Activated CD4-positive, alpha-beta memory T cell treated with anti-CD3 and anti-CD28 coated beads, Interleukin-2, amount 10 ng/mL, durations not matched to agents 7 days and 5 days (primary cell): ENCODE measurements at regions not wholly inside any gene's neighbourhood (a gene's known extent, or its start where the extent isn't known, plus 50 kb on each side); places are given as distances from the start of the nearest gene placed in this dataset.
"Not testable (repeated sequence)": the region's sequence is repeated elsewhere in the genome, so short reads cannot be mapped to it uniquely, and the experiment has no call there.

Experiments used
- CTCF ChIA-PET: fragments of 350-600 bp; sonication (Branson Sonifier 250); formaldehyde crosslinking; loops from one replicate; lab custom pipeline; 2021; ENCODE audit warnings: antibody characterized with exemption, inconsistent platforms; lab: Charles Lee
- POLR2A ChIA-PET: fragments of 350-600 bp; sonication (Branson Sonifier 250); formaldehyde crosslinking; loops from one replicate; lab custom pipeline; 2021; ENCODE audit warnings: antibody characterized with exemption; lab: Charles Lee
- DNase-seq: peaks from one replicate; pipeline ENCODE4 v3.0.0-alpha.2; 2020
- H3K27ac Mint-ChIP-seq: one replicate; pipeline ENCODE4 v1.8.0; 2021; ENCODE audit warnings: mild to moderate bottlenecking, mixed read lengths
- H3K27me3 Mint-ChIP-seq: one replicate; pipeline ENCODE4 v1.8.0; 2021; ENCODE audit warnings: mixed read lengths
- H3K36me3 Mint-ChIP-seq: one replicate; pipeline ENCODE4 v1.8.0; 2021; ENCODE audit warnings: low read depth, mixed read lengths
- H3K4me1 Mint-ChIP-seq: one replicate; pipeline ENCODE4 v1.8.0; 2021; ENCODE audit warnings: mixed read lengths
- H3K4me3 Mint-ChIP-seq: one replicate; pipeline ENCODE4 v1.8.0; 2021; ENCODE audit warnings: mild to moderate bottlenecking, mixed read lengths
- H3K9me3 Mint-ChIP-seq: one replicate; pipeline ENCODE4 v1.8.0; 2021; ENCODE audit warnings: mixed read lengths

DNA sequence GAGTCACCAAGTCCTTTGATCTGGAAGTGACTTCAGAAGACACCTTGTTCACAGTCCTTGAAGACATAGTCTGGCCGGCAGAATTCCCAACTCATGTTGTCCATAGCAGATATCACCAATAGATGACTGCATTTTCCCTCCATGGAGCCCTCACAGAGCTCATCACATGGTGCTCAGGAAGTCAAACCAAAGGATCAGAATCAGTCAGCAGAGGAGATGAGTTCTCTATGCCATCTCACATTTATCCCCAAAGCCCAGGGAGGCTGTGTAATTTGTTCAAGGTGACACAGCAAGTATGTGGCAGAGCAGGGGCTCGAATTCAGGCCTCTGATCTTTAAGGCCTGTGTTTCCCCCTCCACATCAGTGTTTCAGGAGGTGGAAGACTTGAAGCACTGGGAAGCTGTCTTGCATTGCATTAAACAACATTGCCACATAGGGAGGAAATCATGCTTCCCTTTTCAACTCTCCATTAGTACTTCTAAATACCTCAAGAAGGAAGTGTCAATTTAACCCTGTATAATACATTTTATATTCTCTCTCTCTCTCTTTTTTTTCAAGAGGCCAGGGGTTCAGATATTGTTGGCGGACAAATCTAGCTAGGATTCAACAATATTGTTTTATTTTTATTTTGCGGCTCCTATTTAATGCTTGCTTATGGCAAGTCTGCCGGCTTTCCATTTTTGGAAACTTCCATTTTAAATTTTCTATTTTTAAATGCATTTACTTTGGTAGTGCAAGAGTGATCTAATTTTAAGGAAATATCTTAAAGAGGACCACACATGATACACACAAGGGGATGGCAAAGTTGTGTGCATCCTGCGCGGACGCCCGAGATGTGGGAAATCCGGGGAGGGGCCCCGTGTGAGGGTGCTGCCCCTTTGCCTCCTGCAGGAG is 61.9 kb downstream of the NPIPB5 start:
- DNase-seq, H3K36me3 Mint-ChIP-seq, H3K27ac Mint-ChIP-seq, H3K4me3 Mint-ChIP-seq, POLR2A ChIA-PET, H3K4me1 Mint-ChIP-seq, H3K27me3 Mint-ChIP-seq, CTCF ChIA-PET, H3K9me3 Mint-ChIP-seq: not testable (repeated sequence)

DNA sequence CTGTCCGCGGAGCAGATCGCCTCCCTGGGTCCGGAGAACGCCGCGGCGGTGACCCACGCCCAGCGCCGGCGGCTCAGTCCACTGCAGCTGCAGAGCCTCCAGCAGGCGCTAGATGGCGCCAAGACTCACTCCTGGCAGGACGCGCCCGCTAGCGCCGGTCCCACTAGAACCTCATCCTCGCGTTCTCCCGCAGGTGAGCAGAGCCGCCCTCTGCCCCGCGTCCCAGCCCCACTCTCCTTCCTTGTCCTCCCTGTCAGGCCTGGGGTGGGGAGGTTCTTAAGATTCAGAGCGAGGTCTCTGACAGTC is 62.5 kb downstream of the NPIPB5 start:
- H3K9me3 Mint-ChIP-seq, CTCF ChIA-PET, H3K27me3 Mint-ChIP-seq, H3K27ac Mint-ChIP-seq, DNase-seq, H3K4me3 Mint-ChIP-seq, POLR2A ChIA-PET, H3K36me3 Mint-ChIP-seq, H3K4me1 Mint-ChIP-seq: not testable (repeated sequence)

- H3K36me3 Mint-ChIP-seq, CTCF ChIA-PET, DNase-seq, H3K27me3 Mint-ChIP-seq, H3K9me3 Mint-ChIP-seq, POLR2A ChIA-PET, H3K4me3 Mint-ChIP-seq, H3K27ac Mint-ChIP-seq, H3K4me1 Mint-ChIP-seq: not testable (repeated sequence)
These were observed 65.8 kb downstream of the NPIPB5 start for GRCh38 chr16:22576506-22576905.

GRCh38 chr16:22583195-22583594 is 72.5 kb downstream of the NPIPB5 start:
- H3K36me3 Mint-ChIP-seq, DNase-seq, CTCF ChIA-PET, H3K4me1 Mint-ChIP-seq, H3K4me3 Mint-ChIP-seq, H3K27ac Mint-ChIP-seq, H3K27me3 Mint-ChIP-seq, H3K9me3 Mint-ChIP-seq, POLR2A ChIA-PET: not testable (repeated sequence)

GRCh38 chr16:22584459-22584858 is 73.8 kb downstream of the NPIPB5 start:
- H3K9me3 Mint-ChIP-seq, H3K4me3 Mint-ChIP-seq, POLR2A ChIA-PET: not testable (repeated sequence)

GRCh38 chr16:22584941-22585340 is 74.2 kb downstream of the NPIPB5 start:
- H3K4me1 Mint-ChIP-seq, H3K9me3 Mint-ChIP-seq, POLR2A ChIA-PET, H3K27me3 Mint-ChIP-seq, H3K36me3 Mint-ChIP-seq, DNase-seq, H3K27ac Mint-ChIP-seq, CTCF ChIA-PET, H3K4me3 Mint-ChIP-seq: not testable (repeated sequence)

More at GRCh38 chr16:22584459-22584858, 73.8 kb downstream of the NPIPB5 start:
- H3K27me3 Mint-ChIP-seq, DNase-seq, H3K4me1 Mint-ChIP-seq, CTCF ChIA-PET, H3K36me3 Mint-ChIP-seq, H3K27ac Mint-ChIP-seq: not testable (repeated sequence)

DNA sequence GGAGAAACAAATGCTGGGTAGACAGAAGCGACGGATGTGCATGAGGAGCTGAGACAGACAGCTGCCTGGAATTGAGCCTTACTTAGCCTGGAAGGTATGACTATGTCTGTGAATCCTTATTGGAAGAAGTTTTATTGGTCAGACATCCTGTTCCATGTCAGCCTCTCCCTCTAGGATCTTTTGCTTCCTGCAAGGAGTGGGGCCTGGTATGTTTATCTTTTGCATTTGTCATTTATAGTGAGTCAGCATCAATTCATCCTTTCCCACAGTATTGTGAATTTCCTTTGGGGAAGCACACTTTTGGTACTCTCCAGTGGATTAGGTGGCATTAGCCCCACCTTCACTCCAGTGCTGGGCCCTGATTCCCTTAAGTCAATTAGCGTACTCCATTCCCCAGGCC is 74.7 kb downstream of the NPIPB5 start:
- CTCF ChIA-PET, H3K36me3 Mint-ChIP-seq, POLR2A ChIA-PET, H3K4me3 Mint-ChIP-seq, H3K9me3 Mint-ChIP-seq, H3K4me1 Mint-ChIP-seq, H3K27me3 Mint-ChIP-seq, H3K27ac Mint-ChIP-seq, DNase-seq: not testable (repeated sequence)

DNA sequence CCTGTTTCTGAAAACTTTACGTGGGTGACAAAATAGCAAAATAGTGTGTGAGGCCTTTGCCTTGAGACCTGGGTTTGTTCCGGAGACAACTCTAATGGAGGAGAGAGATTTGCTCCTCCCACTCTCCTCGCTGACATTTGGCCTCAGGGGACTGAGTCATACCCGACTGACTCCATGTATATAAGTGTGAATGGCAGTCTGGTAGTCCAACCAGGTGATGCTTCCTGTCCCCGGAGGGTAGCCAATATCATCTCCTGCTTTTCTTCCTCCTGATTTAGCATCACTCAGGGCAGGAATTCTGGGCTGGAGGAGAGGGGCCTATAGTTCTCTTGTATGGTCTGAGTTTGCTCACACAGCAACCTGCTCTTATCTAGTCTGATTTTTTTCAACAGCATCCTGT is 76.0 kb downstream of the NPIPB5 start:
- H3K36me3 Mint-ChIP-seq, H3K27me3 Mint-ChIP-seq, H3K27ac Mint-ChIP-seq, H3K9me3 Mint-ChIP-seq, H3K4me3 Mint-ChIP-seq, CTCF ChIA-PET, H3K4me1 Mint-ChIP-seq, DNase-seq, POLR2A ChIA-PET: not testable (repeated sequence)

DNA sequence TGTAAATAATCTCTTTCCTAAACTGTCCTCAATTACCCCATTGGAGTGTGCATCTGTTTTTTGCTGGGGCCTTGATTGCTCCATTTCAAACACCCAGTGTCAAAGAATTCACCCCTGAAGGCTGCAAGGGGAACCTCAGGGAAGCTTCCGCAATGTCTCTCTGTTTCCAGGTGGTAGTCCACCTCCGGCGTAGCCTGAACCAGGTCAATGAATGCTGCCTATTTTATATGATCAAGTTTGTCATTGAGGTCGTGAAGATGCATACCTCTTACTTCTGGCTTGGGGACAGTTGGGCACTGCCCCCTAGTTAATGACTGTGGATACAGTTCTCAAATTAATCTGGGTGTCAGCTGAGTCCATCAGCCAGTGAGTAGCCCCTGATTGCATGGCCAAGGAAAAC is 79.1 kb downstream of the NPIPB5 start:
- DNase-seq, H3K27me3 Mint-ChIP-seq, H3K27ac Mint-ChIP-seq, H3K4me1 Mint-ChIP-seq, H3K9me3 Mint-ChIP-seq, H3K4me3 Mint-ChIP-seq, POLR2A ChIA-PET, CTCF ChIA-PET, H3K36me3 Mint-ChIP-seq: not testable (repeated sequence)

DNA sequence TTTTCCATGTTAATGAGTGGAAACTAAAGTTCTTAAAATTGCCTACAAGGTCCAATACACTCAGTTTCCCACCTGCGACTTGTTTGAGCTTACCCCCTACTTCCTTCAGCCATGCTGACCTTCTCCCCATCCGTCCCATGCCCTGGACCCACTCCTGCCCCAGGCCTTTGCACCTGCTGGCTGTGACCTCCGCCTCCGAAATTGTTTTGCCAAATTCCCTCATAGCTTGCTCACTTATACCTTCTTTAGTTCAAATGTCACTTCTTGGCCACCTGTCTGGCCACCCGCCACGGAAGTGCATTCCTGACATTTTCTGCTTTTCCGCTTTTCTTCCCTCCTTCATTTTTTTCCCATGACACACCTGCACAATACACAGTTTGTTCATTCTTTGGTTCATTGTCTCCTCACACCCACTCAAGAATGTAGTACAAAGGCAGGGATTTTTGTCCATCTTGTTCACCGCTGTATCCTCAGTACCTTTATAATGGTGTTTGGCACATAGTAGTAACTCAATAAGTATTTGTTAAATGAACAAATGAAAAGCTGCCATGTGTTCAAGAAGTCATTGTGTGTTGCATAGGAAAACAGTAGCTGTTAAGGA is 85.9 kb downstream of the NPIPB5 start:
- H3K27me3 Mint-ChIP-seq = not testable (repeated sequence)

DNA sequence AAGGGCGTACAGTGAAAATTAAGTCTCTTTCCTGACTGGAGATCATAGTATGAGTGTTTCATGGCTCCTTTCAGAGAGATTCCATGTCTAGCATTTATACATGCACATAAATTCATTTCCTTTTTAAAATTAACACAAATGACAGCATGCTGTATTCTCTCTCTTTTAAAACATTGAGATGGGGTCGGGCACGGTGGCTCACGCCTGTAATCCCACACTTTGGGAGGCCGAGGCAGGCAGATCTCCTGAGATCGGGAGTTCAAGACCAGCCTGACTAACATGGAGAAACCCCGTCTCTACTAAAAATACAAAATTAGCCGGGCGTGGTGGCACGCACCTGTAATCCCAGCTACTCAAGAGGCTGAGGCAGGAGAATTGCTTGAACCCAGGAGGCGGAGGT is 93.1 kb downstream of the NPIPB5 start:
- H3K27ac Mint-ChIP-seq, H3K4me1 Mint-ChIP-seq, DNase-seq, H3K27me3 Mint-ChIP-seq, POLR2A ChIA-PET, H3K36me3 Mint-ChIP-seq, H3K9me3 Mint-ChIP-seq, H3K4me3 Mint-ChIP-seq, CTCF ChIA-PET: not testable (repeated sequence)

More for the DNA sequence above, 85.9 kb downstream of the NPIPB5 start:
- H3K27ac Mint-ChIP-seq, POLR2A ChIA-PET, H3K4me3 Mint-ChIP-seq, CTCF ChIA-PET, H3K4me1 Mint-ChIP-seq, H3K36me3 Mint-ChIP-seq, DNase-seq, H3K9me3 Mint-ChIP-seq: not testable (repeated sequence)

DNA sequence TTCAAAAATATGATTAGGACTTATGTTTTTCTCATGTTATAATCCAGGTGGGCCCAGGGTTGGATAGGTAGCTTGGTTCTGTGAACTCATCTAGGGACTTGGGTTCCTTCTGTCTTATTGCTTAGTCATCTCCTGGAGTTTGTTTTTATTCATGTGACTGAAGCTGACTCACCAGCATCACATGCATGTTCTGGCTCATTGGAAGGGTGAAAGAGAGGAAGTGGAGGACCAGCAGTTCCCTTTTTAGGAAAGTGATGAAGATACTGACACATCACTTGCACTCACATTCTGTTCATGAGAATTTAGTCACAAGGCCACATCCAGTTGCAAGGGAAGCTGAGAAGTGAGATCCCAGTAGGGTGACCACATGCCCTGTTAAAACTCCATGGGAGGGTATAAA is 95.9 kb downstream of the NPIPB5 start:
- H3K27ac Mint-ChIP-seq, CTCF ChIA-PET, H3K36me3 Mint-ChIP-seq, H3K9me3 Mint-ChIP-seq, H3K27me3 Mint-ChIP-seq, H3K4me3 Mint-ChIP-seq, POLR2A ChIA-PET, DNase-seq, H3K4me1 Mint-ChIP-seq: not testable (repeated sequence)

DNA sequence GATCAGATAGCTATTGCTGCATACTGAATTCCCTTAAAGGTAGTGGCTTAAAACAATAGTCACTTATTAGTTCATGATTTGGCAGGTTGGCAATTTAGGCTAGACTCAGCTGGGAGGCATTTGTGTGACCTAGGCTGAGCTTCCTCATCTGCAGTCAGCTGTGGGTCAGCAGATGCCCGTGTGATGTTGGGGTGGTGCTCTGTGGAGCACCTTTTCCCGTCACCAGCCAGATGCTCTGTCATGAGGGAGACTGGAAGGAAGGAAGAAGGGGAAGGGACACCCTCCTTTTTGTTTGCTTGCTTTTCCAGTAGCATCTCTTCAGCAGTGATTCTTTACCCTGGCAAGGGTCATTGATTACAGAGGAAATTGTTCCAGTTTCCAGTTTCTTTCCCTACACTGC is 99.1 kb downstream of the NPIPB5 start:
- H3K9me3 Mint-ChIP-seq, DNase-seq, H3K36me3 Mint-ChIP-seq, H3K27me3 Mint-ChIP-seq, H3K4me3 Mint-ChIP-seq, H3K4me1 Mint-ChIP-seq, POLR2A ChIA-PET, CTCF ChIA-PET, H3K27ac Mint-ChIP-seq: not testable (repeated sequence)

DNA sequence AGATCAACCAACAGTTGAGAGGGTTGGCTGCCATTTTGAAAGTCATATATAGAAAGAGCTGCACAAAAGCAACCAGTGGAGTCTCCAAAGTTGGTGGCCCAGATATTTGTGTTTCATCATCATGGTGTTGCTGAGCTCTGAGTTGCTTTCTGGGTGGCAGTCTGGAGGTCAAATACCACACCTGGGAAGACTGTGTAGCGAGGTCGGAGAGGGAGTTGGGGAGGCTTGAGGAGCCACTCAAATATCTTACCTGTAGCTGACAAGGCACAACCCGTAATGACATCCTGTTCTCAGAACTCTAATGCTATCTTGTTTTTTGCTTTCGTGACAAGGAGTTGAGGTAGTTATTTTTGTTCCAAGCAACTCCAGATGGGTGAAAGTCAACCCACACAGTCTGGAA is 100.4 kb downstream of the NPIPB5 start:
- H3K4me3 Mint-ChIP-seq, H3K27me3 Mint-ChIP-seq, POLR2A ChIA-PET, H3K27ac Mint-ChIP-seq, DNase-seq, H3K9me3 Mint-ChIP-seq, H3K4me1 Mint-ChIP-seq, CTCF ChIA-PET, H3K36me3 Mint-ChIP-seq: not testable (repeated sequence)
